HEK293 (cell line): ENCODE measurements at regions not wholly inside any gene's neighbourhood (a gene's known extent, or its start where the extent isn't known, plus 50 kb on each side); places are given as distances from the start of the nearest gene placed in this dataset.

Experiments
- ZBTB20 ChIP-seq: fragments of 450-650 bp; formaldehyde crosslinking; IDR thresholded peaks from 2 replicates; pipeline ENCODE4 v1.5.1; 2016; ENCODE audit warnings: missing biosample characterization, missing genetic modification characterization
- ZFP3 ChIP-seq: fragments of 450-650 bp; formaldehyde crosslinking; IDR thresholded peaks from 2 replicates; pipeline ENCODE4 v1.5.1; 2016; ENCODE audit warnings: low read depth, missing biosample characterization, missing genetic modification characterization
- ZNF623 ChIP-seq: fragments of 450-650 bp; formaldehyde crosslinking; IDR thresholded peaks from 2 replicates; pipeline ENCODE4 v1.5.1; 2016; ENCODE audit warnings: missing biosample characterization, missing genetic modification characterization
- TF ChIP-seq, protein P1 (sequence below): fragments of 450-650 bp; formaldehyde crosslinking; IDR thresholded peaks from 2 replicates; pipeline ENCODE4 v1.5.1; 2016; ENCODE audit warnings: missing biosample characterization, missing genetic modification characterization

DNA sequence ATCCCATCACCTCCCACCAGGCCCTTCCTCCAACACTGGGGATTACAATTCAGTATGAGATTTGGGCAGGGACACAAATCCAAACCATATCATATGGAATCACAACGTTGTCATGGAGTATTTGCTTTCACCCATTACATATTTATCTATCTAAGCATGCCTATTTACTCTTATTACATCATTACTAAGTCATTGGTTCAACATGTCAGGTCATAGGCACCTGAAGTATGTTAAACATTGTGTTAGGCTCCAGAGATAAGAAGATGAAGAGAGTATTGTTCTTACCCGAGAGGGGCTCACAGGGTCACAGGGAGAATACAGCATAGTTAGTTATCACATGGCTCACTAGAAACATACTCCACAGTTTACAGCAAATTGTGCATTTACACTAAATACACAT, 150.5 kb downstream of the TMEM161B start:
- TF ChIP-seq, protein P1, sequence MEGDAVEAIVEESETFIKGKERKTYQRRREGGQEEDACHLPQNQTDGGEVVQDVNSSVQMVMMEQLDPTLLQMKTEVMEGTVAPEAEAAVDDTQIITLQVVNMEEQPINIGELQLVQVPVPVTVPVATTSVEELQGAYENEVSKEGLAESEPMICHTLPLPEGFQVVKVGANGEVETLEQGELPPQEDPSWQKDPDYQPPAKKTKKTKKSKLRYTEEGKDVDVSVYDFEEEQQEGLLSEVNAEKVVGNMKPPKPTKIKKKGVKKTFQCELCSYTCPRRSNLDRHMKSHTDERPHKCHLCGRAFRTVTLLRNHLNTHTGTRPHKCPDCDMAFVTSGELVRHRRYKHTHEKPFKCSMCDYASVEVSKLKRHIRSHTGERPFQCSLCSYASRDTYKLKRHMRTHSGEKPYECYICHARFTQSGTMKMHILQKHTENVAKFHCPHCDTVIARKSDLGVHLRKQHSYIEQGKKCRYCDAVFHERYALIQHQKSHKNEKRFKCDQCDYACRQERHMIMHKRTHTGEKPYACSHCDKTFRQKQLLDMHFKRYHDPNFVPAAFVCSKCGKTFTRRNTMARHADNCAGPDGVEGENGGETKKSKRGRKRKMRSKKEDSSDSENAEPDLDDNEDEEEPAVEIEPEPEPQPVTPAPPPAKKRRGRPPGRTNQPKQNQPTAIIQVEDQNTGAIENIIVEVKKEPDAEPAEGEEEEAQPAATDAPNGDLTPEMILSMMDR: no peak
- no peak for TF ChIP-seq ZBTB20 (tag by site-specific recombination)
- no peak for TF ChIP-seq ZNF623 (tag by site-specific recombination)
- TF ChIP-seq ZFP3: no peak
